ENCODE measurements at regions not wholly inside any gene's neighbourhood (a gene's known extent, or its start where the extent isn't known, plus 50 kb on each side); places are given as distances from the start of the nearest gene placed in this dataset.

GRCh38 chrX:39891781-39892180 is 206.0 kb downstream of the BCOR start:
- DNase-seq (no peak), ATAC-seq (no peak)
- H3K4me1 ChIP-seq = peaks cover 0 to 31% (median 12%) of the 10 kb centered on the region in 9 donors
- no peak overlapping the region for H3K27ac ChIP-seq
- H3K36me3 ChIP-seq = no peaks in the 10 kb centered on the region
- H3K4me3 ChIP-seq = no peak overlapping the region
- peaks cover 0 to 14% (median 0%) of the 10 kb centered on the region in 7 donors for H3K27me3 ChIP-seq
- WGBS, 2 donors = 83 to 93% methylated on average over 3 of the region's 3 CpGs
- TF ChIP-seq, protein P1, sequence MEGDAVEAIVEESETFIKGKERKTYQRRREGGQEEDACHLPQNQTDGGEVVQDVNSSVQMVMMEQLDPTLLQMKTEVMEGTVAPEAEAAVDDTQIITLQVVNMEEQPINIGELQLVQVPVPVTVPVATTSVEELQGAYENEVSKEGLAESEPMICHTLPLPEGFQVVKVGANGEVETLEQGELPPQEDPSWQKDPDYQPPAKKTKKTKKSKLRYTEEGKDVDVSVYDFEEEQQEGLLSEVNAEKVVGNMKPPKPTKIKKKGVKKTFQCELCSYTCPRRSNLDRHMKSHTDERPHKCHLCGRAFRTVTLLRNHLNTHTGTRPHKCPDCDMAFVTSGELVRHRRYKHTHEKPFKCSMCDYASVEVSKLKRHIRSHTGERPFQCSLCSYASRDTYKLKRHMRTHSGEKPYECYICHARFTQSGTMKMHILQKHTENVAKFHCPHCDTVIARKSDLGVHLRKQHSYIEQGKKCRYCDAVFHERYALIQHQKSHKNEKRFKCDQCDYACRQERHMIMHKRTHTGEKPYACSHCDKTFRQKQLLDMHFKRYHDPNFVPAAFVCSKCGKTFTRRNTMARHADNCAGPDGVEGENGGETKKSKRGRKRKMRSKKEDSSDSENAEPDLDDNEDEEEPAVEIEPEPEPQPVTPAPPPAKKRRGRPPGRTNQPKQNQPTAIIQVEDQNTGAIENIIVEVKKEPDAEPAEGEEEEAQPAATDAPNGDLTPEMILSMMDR (IDR thresholded peaks at IDR 0.05) = no peak
- intact Hi-C loops (cut with DNase I) = loop anchor here in 3 of 10 donors (10.0 kb wide), 5 partner anchors 67 to 283 kb away; no protein-coding TSS in a partner anchor
- H3K9me3 ChIP-seq = no peaks in the 10 kb centered on the region

DNA sequence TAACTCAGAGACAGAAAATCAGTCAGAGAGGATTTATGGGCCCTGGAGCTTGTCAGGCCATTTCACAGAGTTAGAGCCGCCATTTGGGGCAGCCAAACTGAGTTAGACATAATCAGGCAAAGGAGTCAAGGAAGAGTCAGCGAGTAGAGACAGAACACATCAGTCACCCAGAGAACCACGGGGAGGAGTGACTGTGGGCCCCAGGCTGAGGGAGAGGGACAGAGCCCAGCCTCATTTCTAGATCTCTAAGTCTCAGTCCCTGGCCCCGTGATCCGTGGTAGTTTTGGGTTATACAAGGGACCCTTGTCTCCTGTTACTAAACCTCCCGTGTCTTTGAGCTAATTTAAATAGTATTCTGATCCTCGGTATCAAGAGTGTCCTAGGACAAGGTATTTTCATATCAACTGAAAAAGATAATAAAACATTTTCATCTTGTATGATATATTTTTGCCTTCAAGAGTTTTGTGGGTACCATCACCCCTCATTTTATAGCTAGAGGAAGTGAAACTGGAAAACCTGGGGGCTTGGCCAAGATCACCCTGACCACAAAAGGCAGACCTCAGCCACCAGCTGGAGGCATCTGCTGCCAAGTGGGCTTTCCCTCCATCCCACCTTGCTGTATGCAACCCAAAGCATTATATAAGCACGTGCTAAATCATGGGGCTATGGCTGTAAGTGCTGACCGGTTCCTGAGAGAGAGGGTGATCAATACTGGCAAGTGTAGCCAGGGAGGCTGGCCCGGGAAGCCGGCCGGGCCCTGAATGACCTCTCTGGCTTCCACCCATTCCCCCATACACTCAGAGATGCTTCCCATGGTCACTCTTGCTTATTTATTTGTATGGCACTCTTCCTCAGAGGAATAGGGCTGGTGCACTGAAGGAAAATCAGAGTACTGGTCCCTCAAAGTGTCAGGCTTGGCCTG is 204.1 kb downstream of the BCOR start:
- H3K9me3 ChIP-seq = no peaks in the 10 kb centered on the region
- no peak overlapping the region for H3K27ac ChIP-seq
- TF ChIP-seq, protein P1 (IDR thresholded peaks at IDR 0.05) = no peak
- DNase-seq (no peak), ATAC-seq (no peak)
- no peaks in the 10 kb centered on the region for H3K36me3 ChIP-seq
- no peak overlapping the region for H3K4me3 ChIP-seq
- H3K27me3 ChIP-seq = peaks cover 0 to 15% (median 0%) of the 10 kb centered on the region in 7 donors
- WGBS, 2 donors = 76 to 77% methylated on average over 12 of the region's 12 CpGs
- peaks cover 3 to 41% (median 17%) of the 10 kb centered on the region in 9 donors for H3K4me1 ChIP-seq
- intact Hi-C loops (cut with DNase I) = loop anchor here in 3 of 10 donors (10.0 kb wide), 5 partner anchors 69 to 281 kb away; no protein-coding TSS in a partner anchor

GRCh38 chrX:39894683-39895082 is 203.1 kb downstream of the BCOR start:
- Histone ChIP-seq H3K9me3 (no peaks in the 10 kb centered on the region), H3K27ac (peak overlapping the region in 2 of 10 donors; percentile 41 to 48), H3K4me1 (peaks cover 3 to 41% (median 17%) of the 10 kb centered on the region in 9 donors), H3K4me3 (no peak overlapping the region), H3K36me3 (no peaks in the 10 kb centered on the region), H3K27me3 (peaks cover 0 to 18% (median 0%) of the 10 kb centered on the region in 7 donors)
- WGBS, 2 donors = 29 to 30% methylated on average over 3 to 4 of the region's 4 CpGs
- DNase-seq (no peak), ATAC-seq (peak in 1 of 8 donors; percentile 32)
- intact Hi-C loops (cut with DNase I) = loop anchor here in 3 of 10 donors (10.0 kb wide), 5 partner anchors 70 to 280 kb away; no protein-coding TSS in a partner anchor
- TF ChIP-seq, protein P1 (IDR thresholded peaks at IDR 0.05) = no peak

DNA sequence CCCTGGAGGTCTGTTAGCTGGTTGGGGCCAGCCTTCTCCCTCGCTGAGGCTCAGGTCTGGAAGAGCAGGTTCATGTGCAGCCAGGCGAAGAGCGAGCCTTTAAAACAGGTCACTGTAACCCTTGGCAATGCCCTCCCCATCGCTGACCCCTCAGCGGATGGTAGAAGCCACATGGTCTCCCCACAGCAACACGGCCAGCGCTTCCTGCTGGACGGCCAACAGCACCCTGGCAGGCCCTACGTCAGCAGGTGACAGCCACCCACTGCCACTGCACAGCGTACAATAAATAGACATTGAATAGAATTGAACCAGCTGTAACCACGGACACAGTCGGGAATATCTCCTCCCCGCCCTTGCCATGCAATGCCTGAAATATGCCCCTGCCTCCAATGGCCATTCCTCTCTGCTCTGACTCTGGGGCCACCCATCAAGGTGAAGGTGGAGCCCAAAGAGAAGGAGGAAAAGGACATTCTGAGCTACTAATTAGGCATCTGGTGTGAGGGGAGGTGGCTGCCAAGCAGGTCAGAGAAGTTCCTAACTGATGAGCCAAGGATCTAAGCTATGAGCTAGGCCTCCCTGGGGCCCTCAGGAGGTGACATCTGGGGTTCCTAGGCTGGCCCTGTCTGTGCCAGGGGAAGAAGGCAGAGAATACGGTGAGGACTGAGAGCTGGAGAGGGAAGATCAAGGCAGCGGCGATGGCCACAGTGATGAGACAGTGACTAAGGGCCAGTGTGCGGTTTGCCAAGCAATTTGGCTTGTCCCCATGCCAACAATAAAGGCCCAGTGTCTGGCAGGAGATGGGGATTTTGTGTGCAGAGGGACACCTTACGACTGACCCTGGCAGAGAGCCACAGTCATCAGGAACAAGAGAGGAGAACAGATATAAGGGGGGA is 202.3 kb downstream of the BCOR start:
- TF ChIP-seq, protein P1 (IDR thresholded peaks at IDR 0.05) = no peak
- WGBS, 2 donors = 61 to 69% methylated on average over 18 of the region's 18 CpGs
- intact Hi-C loops (cut with DNase I) = loop anchor here in 3 of 10 donors (10.0 kb wide), 5 partner anchors 71 to 279 kb away; no protein-coding TSS in a partner anchor
- H3K9me3 ChIP-seq = no peaks in the 10 kb centered on the region
- ATAC-seq = peak in 2 of 8 donors; percentile 5 to 11
- peaks cover 0 to 26% (median 0%) of the 10 kb centered on the region in 7 donors for H3K27me3 ChIP-seq
- H3K4me3 ChIP-seq = no peak overlapping the region
- H3K36me3 ChIP-seq = no peaks in the 10 kb centered on the region
- no peak for DNase-seq
- H3K4me1 ChIP-seq = peaks cover 3 to 41% (median 17%) of the 10 kb centered on the region in 9 donors
- H3K27ac ChIP-seq = peak overlapping the region in 3 of 10 donors; percentile 25 to 48 (median 41)

Data from heart right ventricle (tissue), 16 donors.